Suprapubic skin (tissue), 4 donors: ENCODE measurements at regions not wholly inside any gene's neighbourhood (a gene's known extent, or its start where the extent isn't known, plus 50 kb on each side); places are given as distances from the start of the nearest gene placed in this dataset.

ENCODE experiments used
- EP300 ChIP-seq: sonication (generic); formaldehyde crosslinking; IDR thresholded peaks from one replicate; pipeline ENCODE4 v1.6.1; 2017; ENCODE audit warnings: antibody characterized with exemption
- POLR2A ChIP-seq, 2 donors: fragments of 450-650 bp; IDR thresholded peaks; one replicate each; pipeline ENCODE4 v1.6.1; 2017; ENCODE audit warnings: antibody characterized with exemption in 2 of 2, mild to moderate bottlenecking in 2 of 2, moderate library complexity in 2 of 2
- POLR2AphosphoS5 ChIP-seq, 3 donors: sonication (generic); formaldehyde crosslinking; IDR thresholded peaks; one replicate each; pipeline ENCODE4 v1.6.1; 2017; ENCODE audit warnings: antibody characterized with exemption in 3 of 3
- TF ChIP-seq, protein P1 (sequence below), 2 donors: fragments of 200-600 bp in 1 of 2; fragments of 450-650 bp in 1 of 2; sonication (generic) in 1 of 2; IDR thresholded peaks; one replicate each; pipeline ENCODE4 v1.5.1; 2016 to 2019; ENCODE audit warnings: antibody characterized with exemption in 2 of 2, mild to moderate bottlenecking in 1 of 2, moderate library complexity in 1 of 2

- TF ChIP-seq POLR2AphosphoS5 (IDR thresholded peaks at IDR 0.05) (no peak), EP300 (no peak), POLR2A (IDR thresholded peaks at IDR 0.05) (no peak)
- TF ChIP-seq, protein P1, sequence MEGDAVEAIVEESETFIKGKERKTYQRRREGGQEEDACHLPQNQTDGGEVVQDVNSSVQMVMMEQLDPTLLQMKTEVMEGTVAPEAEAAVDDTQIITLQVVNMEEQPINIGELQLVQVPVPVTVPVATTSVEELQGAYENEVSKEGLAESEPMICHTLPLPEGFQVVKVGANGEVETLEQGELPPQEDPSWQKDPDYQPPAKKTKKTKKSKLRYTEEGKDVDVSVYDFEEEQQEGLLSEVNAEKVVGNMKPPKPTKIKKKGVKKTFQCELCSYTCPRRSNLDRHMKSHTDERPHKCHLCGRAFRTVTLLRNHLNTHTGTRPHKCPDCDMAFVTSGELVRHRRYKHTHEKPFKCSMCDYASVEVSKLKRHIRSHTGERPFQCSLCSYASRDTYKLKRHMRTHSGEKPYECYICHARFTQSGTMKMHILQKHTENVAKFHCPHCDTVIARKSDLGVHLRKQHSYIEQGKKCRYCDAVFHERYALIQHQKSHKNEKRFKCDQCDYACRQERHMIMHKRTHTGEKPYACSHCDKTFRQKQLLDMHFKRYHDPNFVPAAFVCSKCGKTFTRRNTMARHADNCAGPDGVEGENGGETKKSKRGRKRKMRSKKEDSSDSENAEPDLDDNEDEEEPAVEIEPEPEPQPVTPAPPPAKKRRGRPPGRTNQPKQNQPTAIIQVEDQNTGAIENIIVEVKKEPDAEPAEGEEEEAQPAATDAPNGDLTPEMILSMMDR (IDR thresholded peaks at IDR 0.05) = no peak
Measured at GRCh38 chr13:58531614-58532013, 900.1 kb downstream of the PCDH17 start.
